ENCODE measurements at regions not wholly inside any gene's neighbourhood (a gene's known extent, or its start where the extent isn't known, plus 50 kb on each side); places are given as distances from the start of the nearest gene placed in this dataset.

- no peak overlapping the region for H2BK12ac ChIP-seq (ENCODE audit: low read length)
- no peak overlapping the region for H4K8ac ChIP-seq (ENCODE audit: low read depth, low read length)
- peaks cover 0 to 2% (median 0%) of the 10 kb centered on the region in 3 experiments for H3K27me3 ChIP-seq (ENCODE audit: control insufficient read depth in 3 of 3, insufficient read depth in 3 of 3, low read depth in 1 of 3, low read length in 3 of 3)
- H2AK5ac ChIP-seq (ENCODE audit: low read depth, low read length): no peak overlapping the region
- H3K23ac ChIP-seq (ENCODE audit: low read depth, low read length, poor library complexity): no peak overlapping the region
- no peaks in the 10 kb centered on the region for H3K79me1 ChIP-seq (ENCODE audit: low read depth, low read length)
- no peak overlapping the region for H2BK15ac ChIP-seq (ENCODE audit: low read length)
- H3K9ac ChIP-seq (ENCODE audit: low read depth, low read length, poor library complexity): no peak overlapping the region
- no peak overlapping the region for H3K27ac ChIP-seq (replicated peaks; ENCODE audit: low read length)
- H3K18ac ChIP-seq (ENCODE audit: low read length): no peak overlapping the region
- no peak overlapping the region for H2BK120ac ChIP-seq (ENCODE audit: low read depth, low read length)
- no peak overlapping the region for H4K91ac ChIP-seq (ENCODE audit: low read depth, low read length, poor library complexity)
- H3K4me3 ChIP-seq (ENCODE audit: low read length in 2 of 2): no peak overlapping the region
- no peak overlapping the region for H3K14ac ChIP-seq (ENCODE audit: low read length)
- no CpG with 5 or more reads among the region's 5 CpGs for WGBS, 2 donors (ENCODE audit: extremely low coverage in 2 of 2, insufficient read length in 2 of 2, insufficient replicate concordance in 1 of 2)
- H3K4me1 ChIP-seq (ENCODE audit: control insufficient read depth in 2 of 2, insufficient read depth in 1 of 2, low read depth in 1 of 2, low read length in 2 of 2): no peaks in the 10 kb centered on the region
- no peak overlapping the region for H3K4me2 ChIP-seq (ENCODE audit: insufficient read depth, low read length, poor library complexity, severe bottlenecking)
- DNase-seq (ENCODE audit: low spot score): no peak
- H3K9me3 ChIP-seq (replicated peaks in 1 of 2; ENCODE audit: control insufficient read depth in 2 of 2, insufficient read depth in 1 of 2, low read depth in 1 of 2, low read length in 2 of 2): no peaks in the 10 kb centered on the region
- H3K36me3 ChIP-seq (replicated peaks in 1 of 2; ENCODE audit: control insufficient read depth in 2 of 2, insufficient read depth in 2 of 2, low read length in 2 of 2): no peaks in the 10 kb centered on the region
- H3K4ac ChIP-seq (ENCODE audit: low read length): no peak overlapping the region
- H2AFZ ChIP-seq (ENCODE audit: low read length): no peak overlapping the region
- H2BK5ac ChIP-seq (ENCODE audit: low read length): no peak overlapping the region
Observed at GRCh38 chr2:45121236-45121927, 112.1 kb upstream of the SIX2 start.

GRCh38 chr2:45120546-45120945 lies 111.3 kb upstream of the SIX2 start:
- no peak overlapping the region for H2AFZ ChIP-seq (ENCODE audit: low read length)
- H3K27ac ChIP-seq (replicated peaks; ENCODE audit: low read length): no peak overlapping the region
- no peaks in the 10 kb centered on the region for H3K4me1 ChIP-seq (ENCODE audit: control insufficient read depth in 2 of 2, insufficient read depth in 1 of 2, low read depth in 1 of 2, low read length in 2 of 2)
- H2BK5ac ChIP-seq (ENCODE audit: low read length): no peak overlapping the region
- H3K9ac ChIP-seq (ENCODE audit: low read depth, low read length, poor library complexity): no peak overlapping the region
- H3K4ac ChIP-seq (ENCODE audit: low read length): no peak overlapping the region
- no peak overlapping the region for H3K18ac ChIP-seq (ENCODE audit: low read length)
- no peak overlapping the region for H4K8ac ChIP-seq (ENCODE audit: low read depth, low read length)
- H3K9me3 ChIP-seq (replicated peaks in 1 of 2; ENCODE audit: control insufficient read depth in 2 of 2, insufficient read depth in 1 of 2, low read depth in 1 of 2, low read length in 2 of 2): no peaks in the 10 kb centered on the region
- no peak for DNase-seq (ENCODE audit: low spot score)
- H2AK5ac ChIP-seq (ENCODE audit: low read depth, low read length): no peak overlapping the region
- H3K14ac ChIP-seq (ENCODE audit: low read length): no peak overlapping the region
- no peak overlapping the region for H2BK120ac ChIP-seq (ENCODE audit: low read depth, low read length)
- H3K36me3 ChIP-seq (replicated peaks in 1 of 2; ENCODE audit: control insufficient read depth in 2 of 2, insufficient read depth in 2 of 2, low read length in 2 of 2): no peaks in the 10 kb centered on the region
- no peaks in the 10 kb centered on the region for H3K79me1 ChIP-seq (ENCODE audit: low read depth, low read length)
- no peak overlapping the region for H3K23ac ChIP-seq (ENCODE audit: low read depth, low read length, poor library complexity)
- no peak overlapping the region for H2BK12ac ChIP-seq (ENCODE audit: low read length)
- H2BK15ac ChIP-seq (ENCODE audit: low read length): no peak overlapping the region
- no peak overlapping the region for H3K4me2 ChIP-seq (ENCODE audit: insufficient read depth, low read length, poor library complexity, severe bottlenecking)
- no peak overlapping the region for H4K91ac ChIP-seq (ENCODE audit: low read depth, low read length, poor library complexity)
- H3K27me3 ChIP-seq (ENCODE audit: control insufficient read depth in 3 of 3, insufficient read depth in 3 of 3, low read depth in 1 of 3, low read length in 3 of 3): peaks cover 0 to 2% (median 0%) of the 10 kb centered on the region in 3 experiments
- H3K4me3 ChIP-seq (ENCODE audit: low read length in 2 of 2): no peak overlapping the region

- H3K14ac ChIP-seq (ENCODE audit: low read length): no peak overlapping the region
- no peak overlapping the region for H3K9ac ChIP-seq (ENCODE audit: low read depth, low read length, poor library complexity)
- H3K9me3 ChIP-seq (replicated peaks in 1 of 2; ENCODE audit: control insufficient read depth in 2 of 2, insufficient read depth in 1 of 2, low read depth in 1 of 2, low read length in 2 of 2): no peaks in the 10 kb centered on the region
- H2BK12ac ChIP-seq (ENCODE audit: low read length): no peak overlapping the region
- no peaks in the 10 kb centered on the region for H3K4me1 ChIP-seq (ENCODE audit: control insufficient read depth in 2 of 2, insufficient read depth in 1 of 2, low read depth in 1 of 2, low read length in 2 of 2)
- DNase-seq (ENCODE audit: low spot score): no peak
- WGBS, 2 donors (ENCODE audit: extremely low coverage in 2 of 2, insufficient read length in 2 of 2, insufficient replicate concordance in 1 of 2): no CpG with 5 or more reads among the region's 2 CpGs
- no peak overlapping the region for H2BK15ac ChIP-seq (ENCODE audit: low read length)
- no peaks in the 10 kb centered on the region for H3K36me3 ChIP-seq (replicated peaks in 1 of 2; ENCODE audit: control insufficient read depth in 2 of 2, insufficient read depth in 2 of 2, low read length in 2 of 2)
- H2AK5ac ChIP-seq (ENCODE audit: low read depth, low read length): no peak overlapping the region
- H3K27ac ChIP-seq (replicated peaks; ENCODE audit: low read length): no peak overlapping the region
- no peaks in the 10 kb centered on the region for H3K27me3 ChIP-seq (ENCODE audit: control insufficient read depth in 3 of 3, insufficient read depth in 3 of 3, low read depth in 1 of 3, low read length in 3 of 3)
- H3K23ac ChIP-seq (ENCODE audit: low read depth, low read length, poor library complexity): no peak overlapping the region
- no peak overlapping the region for H3K4me3 ChIP-seq (ENCODE audit: low read length in 2 of 2)
- H3K79me1 ChIP-seq (ENCODE audit: low read depth, low read length): no peaks in the 10 kb centered on the region
- no peak overlapping the region for H2BK120ac ChIP-seq (ENCODE audit: low read depth, low read length)
- H4K91ac ChIP-seq (ENCODE audit: low read depth, low read length, poor library complexity): no peak overlapping the region
- no peak overlapping the region for H4K8ac ChIP-seq (ENCODE audit: low read depth, low read length)
- no peak overlapping the region for H3K4ac ChIP-seq (ENCODE audit: low read length)
- no peak overlapping the region for H2BK5ac ChIP-seq (ENCODE audit: low read length)
- no peak overlapping the region for H3K4me2 ChIP-seq (ENCODE audit: insufficient read depth, low read length, poor library complexity, severe bottlenecking)
- no peak overlapping the region for H2AFZ ChIP-seq (ENCODE audit: low read length)
- no peak overlapping the region for H3K18ac ChIP-seq (ENCODE audit: low read length)
Observed at GRCh38 chr2:45119855-45120254, 110.6 kb upstream of the SIX2 start.

- H3K9ac ChIP-seq (ENCODE audit: low read depth, low read length, poor library complexity): no peak overlapping the region
- H3K27me3 ChIP-seq (ENCODE audit: control insufficient read depth in 3 of 3, insufficient read depth in 3 of 3, low read depth in 1 of 3, low read length in 3 of 3): no peaks in the 10 kb centered on the region
- no peaks in the 10 kb centered on the region for H3K4me1 ChIP-seq (ENCODE audit: control insufficient read depth in 2 of 2, insufficient read depth in 1 of 2, low read depth in 1 of 2, low read length in 2 of 2)
- no CpG with 5 or more reads among the region's 5 CpGs for WGBS, 2 donors (ENCODE audit: extremely low coverage in 2 of 2, insufficient read length in 2 of 2, insufficient replicate concordance in 1 of 2)
- no peak overlapping the region for H3K18ac ChIP-seq (ENCODE audit: low read length)
- no peaks in the 10 kb centered on the region for H3K36me3 ChIP-seq (replicated peaks in 1 of 2; ENCODE audit: control insufficient read depth in 2 of 2, insufficient read depth in 2 of 2, low read length in 2 of 2)
- no peak overlapping the region for H3K27ac ChIP-seq (replicated peaks; ENCODE audit: low read length)
- DNase-seq (ENCODE audit: low spot score): no peak
- H3K14ac ChIP-seq (ENCODE audit: low read length): no peak overlapping the region
- H2AK5ac ChIP-seq (ENCODE audit: low read depth, low read length): no peak overlapping the region
- no peak overlapping the region for H2BK120ac ChIP-seq (ENCODE audit: low read depth, low read length)
- H2BK5ac ChIP-seq (ENCODE audit: low read length): no peak overlapping the region
- H3K4me2 ChIP-seq (ENCODE audit: insufficient read depth, low read length, poor library complexity, severe bottlenecking): no peak overlapping the region
- H2BK12ac ChIP-seq (ENCODE audit: low read length): no peak overlapping the region
- H3K79me1 ChIP-seq (ENCODE audit: low read depth, low read length): no peaks in the 10 kb centered on the region
- no peak overlapping the region for H2AFZ ChIP-seq (ENCODE audit: low read length)
- no peak overlapping the region for H2BK15ac ChIP-seq (ENCODE audit: low read length)
- H3K4me3 ChIP-seq (ENCODE audit: low read length in 2 of 2): no peak overlapping the region
- H4K8ac ChIP-seq (ENCODE audit: low read depth, low read length): no peak overlapping the region
- H3K9me3 ChIP-seq (replicated peaks in 1 of 2; ENCODE audit: control insufficient read depth in 2 of 2, insufficient read depth in 1 of 2, low read depth in 1 of 2, low read length in 2 of 2): no peaks in the 10 kb centered on the region
- no peak overlapping the region for H3K23ac ChIP-seq (ENCODE audit: low read depth, low read length, poor library complexity)
- no peak overlapping the region for H4K91ac ChIP-seq (ENCODE audit: low read depth, low read length, poor library complexity)
- H3K4ac ChIP-seq (ENCODE audit: low read length): no peak overlapping the region
Observed at GRCh38 chr2:45119038-45119437, 109.8 kb upstream of the SIX2 start.
